ENCODE measurements at regions not wholly inside any gene's neighbourhood (a gene's known extent, or its start where the extent isn't known, plus 50 kb on each side); places are given as distances from the start of the nearest gene placed in this dataset.

DNA sequence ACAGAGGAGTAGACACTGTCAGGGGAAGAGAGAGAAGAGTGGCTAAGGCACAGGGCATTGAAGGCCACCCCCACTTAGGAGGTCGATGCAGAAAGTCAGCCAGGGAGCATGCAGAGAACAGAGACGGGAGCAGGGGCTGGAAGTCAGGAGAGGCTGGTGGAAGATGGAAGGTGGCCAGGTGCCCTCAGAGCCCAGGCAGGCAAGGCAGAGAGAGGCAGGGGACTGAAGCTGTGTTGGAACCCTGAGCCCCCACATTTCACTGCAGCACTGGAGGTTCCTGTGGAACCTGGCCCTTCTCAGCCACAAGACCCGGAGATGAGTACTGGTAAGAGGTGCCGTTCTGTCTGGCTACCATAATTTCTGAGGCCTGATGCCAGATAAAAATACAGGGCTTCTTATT is 238.3 kb upstream of the NCAM1 start:
- DNase-seq: no peak

DNA sequence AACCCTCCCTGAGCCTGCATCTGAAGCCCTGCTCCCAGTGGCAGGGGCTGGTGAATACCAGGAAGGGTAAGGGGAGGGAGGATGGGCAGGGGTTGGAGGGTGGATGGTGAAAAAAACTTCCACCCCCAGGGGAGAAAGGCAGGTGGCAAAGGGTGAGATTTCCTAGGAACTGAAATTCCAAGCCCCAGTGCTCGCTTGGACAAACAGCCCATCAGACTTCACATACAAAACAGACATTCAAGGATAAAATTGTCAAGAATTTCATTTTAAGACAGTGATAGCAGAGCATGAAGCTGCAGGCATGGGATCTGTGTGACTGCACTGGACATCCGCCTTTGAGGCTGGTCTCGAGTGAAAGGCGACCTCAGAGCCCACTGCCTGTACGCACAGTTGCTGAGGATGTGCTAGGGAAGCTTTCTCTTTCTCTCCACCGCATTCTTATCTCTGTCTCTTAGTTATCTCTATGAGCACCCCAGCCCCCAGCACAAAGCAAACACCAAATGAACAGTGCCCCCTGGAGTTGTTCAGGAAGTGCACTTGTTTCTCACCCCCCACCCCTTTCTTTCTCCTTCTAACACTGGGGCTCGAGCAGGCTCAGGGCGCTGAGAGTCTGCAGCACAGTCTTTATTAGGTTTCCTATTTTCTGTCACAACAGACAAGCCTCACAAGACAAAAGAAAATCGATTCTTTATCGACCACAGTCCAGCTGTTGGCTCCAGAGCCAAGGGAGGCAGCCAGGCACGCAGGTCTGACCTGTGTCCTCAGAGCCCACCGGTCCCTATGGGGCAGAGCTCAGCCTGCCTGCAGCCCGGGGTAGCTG is 237.3 kb upstream of the NCAM1 start:
- no peak for DNase-seq

DNA sequence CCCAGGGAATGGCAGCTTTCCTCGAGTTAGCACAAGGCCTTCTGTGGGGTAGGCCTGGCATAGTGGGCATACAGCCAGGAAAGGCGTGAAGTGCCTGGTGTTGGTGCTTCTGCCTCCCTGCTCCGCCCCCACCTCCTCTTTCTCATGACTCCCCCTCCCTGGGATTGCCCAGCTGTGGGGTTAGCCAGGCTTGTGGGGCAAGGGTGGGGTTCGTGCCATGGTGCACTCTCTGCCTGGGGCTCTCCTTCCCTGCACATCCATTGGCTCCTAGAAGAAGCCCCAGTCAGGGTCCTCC is 236.8 kb upstream of the NCAM1 start:
- DNase-seq: no peak

DNA sequence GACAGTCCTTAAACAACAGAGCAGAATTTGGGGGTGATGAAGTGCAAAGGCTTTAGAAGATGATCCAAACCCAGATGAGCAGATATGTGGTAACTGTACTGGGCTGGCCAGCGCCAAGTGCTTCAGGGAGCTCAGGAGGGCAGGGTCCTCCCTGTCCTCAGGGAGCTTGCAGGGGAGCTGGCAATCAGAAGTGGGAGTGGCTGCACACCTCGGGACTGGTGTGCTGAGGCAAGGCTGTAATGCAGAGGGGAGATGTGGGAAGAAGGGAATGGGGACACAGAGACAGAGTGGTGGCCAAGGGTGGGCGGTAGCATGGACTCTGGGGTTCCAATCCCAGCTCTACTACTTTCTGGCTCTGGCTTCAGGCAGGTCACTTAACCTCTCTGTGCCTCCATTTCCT is 235.6 kb upstream of the NCAM1 start:
- no peak for DNase-seq

DNA sequence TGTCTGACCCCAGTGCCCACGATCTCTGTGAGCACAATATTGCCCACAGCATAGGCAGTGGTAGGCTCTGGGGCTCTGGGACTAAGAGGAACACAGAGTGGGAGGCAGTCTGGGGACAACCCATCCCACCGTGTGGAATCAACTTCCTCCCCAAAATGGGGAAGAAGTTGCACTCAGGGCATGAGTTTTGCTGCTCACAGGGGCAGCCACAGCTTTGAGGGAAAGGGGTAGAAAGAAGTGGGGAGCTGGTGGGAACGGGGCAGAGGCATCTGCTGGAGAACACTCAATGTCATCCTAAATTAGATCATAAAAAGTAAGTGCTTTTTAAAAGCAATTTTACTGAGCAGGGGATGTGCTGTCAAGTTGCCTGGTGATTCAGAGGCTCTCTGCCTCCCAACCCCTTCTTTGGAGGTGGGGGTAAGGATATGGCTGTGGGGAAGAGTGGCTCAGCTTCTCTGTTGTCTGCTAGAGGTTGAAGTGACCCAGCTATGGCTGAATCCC is 233.8 kb upstream of the NCAM1 start:
- no peak for DNase-seq

DNA sequence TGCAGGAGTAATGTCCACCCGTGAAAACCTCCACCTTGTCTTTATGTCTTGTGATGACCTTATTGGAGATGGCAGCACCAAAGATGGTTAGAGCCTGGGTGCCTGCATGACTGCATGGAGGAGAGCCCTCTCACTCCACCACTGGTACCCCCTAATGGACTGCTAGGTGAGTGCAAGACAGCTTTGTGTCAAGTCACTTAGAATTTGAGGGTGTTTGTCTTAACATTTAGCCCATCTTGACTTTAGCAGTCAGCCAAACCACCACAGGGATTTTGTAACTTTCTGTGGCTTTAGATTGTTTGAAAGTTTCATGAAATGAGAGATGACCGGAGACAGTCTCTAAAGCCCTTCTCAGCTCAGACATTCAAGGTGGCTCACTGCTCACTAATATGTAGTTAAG is 232.9 kb upstream of the NCAM1 start:
- no peak for DNase-seq

DNA sequence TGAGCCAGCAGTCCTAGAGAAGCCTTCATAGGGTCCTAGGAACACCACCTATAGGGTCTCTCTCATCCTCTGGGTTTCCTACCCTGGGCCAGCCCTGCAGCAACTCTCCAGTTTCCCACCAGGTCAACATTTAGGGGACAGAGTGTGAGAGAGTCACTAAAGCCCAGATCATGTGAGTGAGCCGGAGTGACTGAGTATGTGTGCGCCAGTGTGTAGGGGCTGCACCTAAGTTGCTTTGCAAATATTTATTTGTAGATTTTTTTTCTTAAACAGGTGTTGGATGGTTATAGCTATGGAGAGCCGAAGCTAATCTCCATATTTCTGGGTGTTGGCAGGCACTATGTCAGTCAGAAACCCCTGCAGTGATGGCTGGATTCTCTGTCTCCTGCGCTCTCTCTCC is 232.5 kb upstream of the NCAM1 start:
- no peak for DNase-seq

DNA sequence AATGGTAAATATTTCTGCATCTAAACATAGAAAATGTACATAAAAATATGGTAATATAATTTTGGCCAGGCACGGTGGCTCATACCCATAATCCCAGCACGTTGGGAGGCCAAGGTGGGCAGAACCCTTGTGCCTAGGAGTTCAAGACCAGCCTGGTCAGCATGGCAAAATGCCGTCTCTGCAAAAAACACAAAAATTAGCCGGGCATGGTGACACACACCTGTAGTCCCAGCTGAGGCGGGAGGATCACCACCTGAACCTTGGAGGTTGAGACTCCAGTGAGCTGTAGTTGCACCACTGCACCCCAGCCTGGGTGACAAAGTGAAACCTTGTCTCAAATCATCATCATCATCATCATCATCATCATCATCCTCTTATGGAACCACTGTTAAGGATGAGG is 230.6 kb upstream of the NCAM1 start:
- no peak for DNase-seq

DNA sequence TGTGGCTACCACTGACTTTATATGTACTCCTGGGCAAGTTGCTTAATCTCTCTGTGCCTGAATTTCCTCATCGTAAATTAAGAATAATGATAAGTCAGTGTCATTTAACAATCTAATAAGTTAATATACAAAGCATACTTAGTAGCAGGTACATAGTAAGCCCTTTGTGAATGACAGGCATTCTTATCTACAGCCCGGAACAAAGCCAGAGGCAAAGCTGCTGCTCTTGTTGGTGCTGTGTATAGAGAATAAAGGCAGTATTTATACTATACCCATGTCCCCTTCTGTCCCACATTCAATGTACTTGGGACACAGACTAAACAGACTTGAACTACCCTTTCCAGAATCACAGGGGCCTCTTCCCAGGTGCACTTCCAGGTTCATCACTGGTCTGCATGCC is 229.7 kb upstream of the NCAM1 start:
- no peak for DNase-seq

DNA sequence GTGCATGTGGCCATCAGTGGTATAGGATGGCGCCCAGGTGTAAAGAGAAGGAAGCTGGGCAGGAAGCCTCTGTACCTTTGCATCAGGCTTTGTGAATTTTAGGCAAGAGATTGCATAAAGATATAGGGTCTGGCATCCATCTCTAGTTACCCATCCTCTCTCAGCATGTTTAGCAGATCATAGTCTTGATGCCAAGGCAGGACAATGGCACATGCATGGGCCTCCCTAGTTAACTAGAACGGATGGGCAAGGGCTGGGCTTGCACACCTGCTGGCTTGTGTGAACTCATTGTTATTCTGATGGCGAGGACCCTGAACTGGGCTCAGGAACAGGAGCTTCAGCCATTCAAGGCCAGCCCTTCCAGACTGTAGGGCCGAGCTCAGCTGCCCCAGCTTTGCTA is 229.2 kb upstream of the NCAM1 start:
- no peak for DNase-seq

DNA sequence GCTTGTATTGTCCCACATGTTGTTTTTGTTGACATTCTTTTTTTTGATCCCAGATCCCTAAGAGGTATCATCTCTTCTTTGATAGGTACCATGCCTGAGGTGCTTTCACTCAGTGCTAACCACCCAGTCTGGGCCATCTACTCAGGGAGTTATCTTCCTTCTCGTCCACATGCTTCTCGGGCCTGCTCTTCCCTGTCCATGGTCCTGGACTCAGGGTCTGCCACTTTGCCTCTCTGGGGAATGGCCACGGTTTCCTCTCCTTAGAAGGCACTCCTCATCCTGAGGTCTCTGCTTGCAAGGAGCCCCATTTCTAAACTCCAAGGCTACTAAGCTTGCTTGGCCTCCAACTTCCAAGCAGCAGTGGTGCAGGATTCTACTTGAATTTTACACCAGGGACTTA is 227.0 kb upstream of the NCAM1 start:
- peak; percentile 2 for DNase-seq

DNA sequence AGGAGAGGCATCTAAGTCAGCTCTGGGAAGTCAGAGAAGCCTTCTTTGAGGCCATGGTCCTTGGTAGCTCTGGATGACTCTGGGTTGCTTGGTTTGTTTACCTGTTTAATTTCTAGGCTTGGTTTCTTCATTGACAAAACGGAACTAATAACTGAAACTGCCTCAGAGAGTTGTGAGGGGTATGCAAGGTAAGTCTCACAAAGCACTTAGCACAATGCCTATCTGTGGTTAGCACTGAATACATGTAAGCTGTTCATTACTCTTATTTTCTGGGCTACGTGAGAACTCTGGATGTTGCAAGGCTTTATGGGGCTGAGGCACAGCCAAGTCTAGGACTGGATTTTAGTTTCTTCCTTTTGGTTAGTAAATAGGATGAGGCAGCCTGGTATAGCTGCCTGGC is 225.8 kb upstream of the NCAM1 start:
- no peak for DNase-seq

DNA sequence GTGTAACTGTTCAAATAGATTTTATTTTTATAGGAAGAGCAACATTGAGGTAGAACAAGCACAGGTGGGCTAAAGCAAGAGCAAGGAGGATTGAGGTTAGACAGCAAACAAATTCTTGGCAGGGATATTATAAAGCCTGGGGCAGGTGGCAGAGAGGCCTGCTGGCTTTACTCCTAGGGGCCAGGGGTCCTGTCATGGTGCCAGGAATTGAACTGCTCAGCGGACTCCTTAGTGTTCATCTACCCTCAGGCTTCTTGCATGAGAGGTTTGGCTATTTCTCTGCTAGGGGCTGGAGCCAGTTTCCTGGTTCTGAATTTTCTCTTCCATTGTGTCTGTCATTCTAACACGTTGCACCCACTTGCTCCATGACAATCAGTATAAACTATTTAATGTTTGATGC is 217.2 kb upstream of the NCAM1 start:
- no peak for DNase-seq

DNA sequence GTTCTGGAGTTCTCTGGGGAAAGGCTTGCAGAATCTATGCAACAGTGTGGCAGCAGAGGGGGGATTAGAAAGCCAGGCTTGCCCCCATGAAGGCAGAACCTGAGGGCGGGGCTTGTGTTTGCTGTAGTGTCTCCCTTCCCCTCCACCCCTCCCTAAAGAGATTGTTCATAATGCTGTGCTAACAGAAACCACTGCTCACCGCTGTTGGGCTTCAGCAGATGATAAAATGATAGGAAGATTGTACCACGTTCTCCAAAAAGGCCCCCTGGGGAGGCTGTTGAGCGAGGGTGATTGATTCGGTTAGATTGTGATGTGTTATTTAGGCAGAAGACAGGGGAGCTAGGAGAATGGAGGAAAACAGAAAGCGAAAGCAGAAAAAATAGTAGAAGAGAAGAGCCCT is 215.2 kb upstream of the NCAM1 start:
- DNase-seq: no peak

DNA sequence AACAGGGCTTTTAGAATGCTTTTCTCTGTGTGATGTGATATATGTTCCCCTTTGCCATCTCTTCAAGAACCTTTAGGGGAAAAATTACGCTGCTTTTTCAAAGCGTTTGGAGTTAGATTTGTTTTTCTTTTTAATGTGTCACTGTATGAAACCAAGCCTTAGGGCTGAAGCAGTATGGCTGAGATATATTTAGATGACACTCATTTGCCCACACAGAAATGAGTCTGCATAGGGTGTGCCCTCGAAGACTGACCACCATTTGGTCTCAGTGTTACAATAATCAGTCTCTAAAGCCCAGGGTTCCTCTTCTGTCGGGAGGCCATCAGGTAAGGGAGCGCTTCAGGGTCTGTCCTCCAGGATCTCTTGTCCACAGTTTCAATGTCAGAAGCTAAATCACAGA is 213.0 kb upstream of the NCAM1 start:
- DNase-seq: no peak

DNA sequence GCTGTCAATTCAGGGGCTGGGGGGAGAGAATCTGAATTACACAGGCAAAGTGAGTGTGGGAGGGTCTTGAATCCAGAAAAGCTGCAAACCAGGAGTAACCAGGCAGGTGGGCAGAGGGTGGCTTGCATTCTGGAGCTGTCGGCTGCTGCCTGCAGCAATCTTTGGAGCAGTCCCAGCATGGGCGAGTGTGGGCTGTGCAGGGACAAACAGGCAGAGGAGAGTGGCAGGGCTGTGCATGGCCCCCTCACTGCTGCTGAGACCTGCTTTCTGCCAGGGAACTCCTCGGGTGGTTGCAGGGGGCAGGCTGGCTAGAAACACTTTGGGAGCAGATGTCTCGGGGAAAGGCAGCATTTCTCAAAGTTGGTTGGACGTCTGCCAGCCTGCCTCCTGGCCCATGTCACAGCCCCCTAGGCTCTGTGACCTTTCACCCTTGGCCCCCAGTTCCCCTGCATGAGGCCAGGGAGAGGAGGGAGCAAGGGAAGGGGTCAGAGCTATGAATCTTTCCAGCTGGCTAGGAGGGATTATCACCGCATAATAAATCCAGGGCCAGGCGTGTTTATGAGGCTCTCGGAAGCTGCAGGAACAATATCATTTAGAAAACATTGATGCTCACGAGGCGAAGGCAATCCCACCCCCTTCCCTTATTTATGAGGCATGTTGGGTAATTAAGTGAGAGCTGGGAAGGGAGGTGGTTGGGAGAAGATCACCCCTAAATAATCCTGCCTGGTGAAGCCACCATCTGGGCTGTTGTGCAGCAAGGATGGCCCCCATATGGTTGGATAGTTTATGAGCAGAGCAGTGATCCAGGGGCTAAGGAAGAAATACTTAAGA is 212.3 kb upstream of the NCAM1 start:
- DNase-seq: no peak

DNA sequence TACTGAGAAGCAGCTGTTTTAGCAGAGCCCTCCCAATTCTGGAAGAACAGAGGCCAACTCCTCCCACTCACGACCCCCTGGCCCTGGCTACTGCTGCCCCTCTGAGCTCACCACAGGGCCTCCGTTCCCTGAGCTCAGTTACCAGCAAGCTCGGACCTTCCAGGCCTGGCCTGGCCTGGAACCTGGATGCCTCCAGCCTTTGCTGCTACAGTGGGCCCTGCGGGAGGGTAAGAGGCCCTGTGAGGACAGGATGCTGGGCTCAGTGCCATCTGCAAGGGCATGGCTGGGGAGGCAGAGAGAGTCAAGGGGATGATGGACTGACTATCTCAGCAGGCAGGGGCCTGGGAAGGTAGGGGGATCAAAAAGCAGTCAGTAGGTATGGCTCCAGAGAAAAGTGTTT is 209.9 kb upstream of the NCAM1 start:
- no peak for DNase-seq

DNA sequence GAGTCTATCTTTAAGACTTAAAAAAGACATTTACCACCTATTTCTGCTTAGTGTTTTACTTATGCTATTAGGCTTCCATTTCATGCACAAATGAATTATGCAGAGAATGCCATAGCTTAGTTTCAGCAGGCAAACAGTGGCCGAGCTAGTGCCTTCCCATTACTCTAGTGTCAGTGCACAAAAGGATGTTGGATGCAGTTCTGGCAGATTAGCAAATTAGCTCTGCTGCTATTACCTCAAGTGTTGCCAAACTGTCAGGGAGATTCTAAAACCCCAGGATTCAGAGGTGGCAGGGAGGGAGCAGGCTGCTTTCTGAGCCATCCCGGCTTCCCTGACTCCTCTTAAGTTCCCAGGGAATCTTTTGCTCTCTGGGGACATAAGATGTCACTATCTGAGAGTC is 209.4 kb upstream of the NCAM1 start:
- DNase-seq: no peak

DNA sequence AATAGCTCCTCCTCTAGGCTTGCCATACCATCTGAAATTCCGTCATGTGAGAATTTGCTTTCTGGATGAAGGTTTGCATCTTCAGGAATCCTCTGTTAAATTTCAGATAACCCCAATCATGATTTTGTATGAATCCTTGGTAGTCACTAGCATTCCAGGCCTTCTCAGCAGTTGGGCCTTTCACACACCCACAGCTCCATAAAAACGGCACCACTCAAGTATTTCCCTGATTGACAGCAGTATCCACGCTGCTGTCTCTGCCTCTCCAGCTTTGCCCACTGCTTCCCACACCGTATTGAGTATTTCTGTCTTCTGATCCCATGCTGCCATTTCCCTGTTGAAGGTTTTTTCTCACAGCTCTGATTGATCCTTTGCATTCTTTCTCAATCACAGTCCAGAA is 208.7 kb upstream of the NCAM1 start:
- no peak for DNase-seq

DNA sequence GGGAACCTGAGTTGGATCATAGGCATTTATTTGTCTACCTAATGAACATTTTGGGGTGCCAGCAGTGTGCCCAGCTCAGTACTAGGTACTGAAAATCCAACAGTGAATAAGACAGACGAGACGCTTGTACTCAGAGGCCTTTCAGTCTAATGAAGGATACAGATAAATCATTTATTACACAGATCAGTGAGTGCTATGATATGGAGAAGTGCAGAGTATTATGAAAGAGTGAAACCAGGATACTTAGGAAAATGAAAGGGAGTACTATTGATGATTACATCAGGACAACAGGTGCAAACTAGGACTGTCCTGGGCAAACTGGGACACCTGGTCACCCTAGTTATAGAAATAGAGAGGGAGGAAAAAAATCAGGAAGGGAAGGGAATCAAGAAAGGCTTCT is 207.5 kb upstream of the NCAM1 start:
- no peak for DNase-seq

DNA sequence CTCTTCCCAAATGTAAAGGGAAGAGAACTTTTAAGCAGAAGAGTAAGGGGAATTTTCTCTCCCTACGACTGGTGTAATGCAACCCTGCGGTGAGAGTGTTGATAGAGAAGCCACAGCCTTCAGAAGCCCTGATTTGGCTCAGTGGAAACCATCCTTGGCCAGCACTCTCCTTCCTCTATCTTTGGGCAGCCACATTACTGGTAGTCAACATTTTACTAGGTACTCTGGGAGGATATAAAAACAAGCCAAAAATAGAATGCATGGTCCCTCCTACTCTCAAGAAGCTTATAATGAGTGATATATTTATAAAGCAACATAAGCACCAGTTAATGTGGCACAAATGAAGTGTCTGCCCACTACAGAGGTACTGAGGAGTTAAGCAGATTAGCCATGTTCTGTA is 201.8 kb upstream of the NCAM1 start:
- no peak for DNase-seq

DNA sequence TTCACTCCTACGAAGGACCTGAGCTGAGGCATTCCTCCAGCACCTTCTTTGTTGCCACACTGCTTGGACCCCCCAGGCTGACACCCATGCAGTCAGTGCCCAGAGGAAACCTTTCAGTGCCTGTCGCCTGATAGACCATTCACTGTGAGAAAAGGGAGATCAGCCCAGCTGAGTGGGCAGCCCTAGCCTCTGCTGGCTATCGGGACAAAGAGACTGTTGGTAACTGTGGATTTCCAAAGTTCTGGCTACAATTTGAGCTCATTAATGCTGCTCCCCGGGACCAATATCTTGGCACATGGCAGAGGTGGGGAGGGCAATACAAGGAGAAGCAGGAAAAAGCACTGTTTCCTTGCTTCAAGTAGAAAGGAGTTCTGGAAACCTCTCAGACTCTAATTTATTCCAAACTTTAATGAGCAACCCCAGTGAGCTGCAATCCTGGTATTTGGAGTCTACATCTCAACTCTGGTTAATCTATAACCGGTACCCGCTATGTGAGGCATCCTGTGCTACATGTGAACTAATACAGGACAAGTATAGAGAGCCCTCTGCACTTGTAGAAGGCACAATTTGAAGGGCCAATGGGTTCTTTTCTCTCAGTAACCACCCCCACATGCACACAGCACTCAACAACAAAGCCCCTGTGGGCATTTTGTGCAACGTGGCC is 200.7 kb upstream of the NCAM1 start:
- no peak for DNase-seq

DNA sequence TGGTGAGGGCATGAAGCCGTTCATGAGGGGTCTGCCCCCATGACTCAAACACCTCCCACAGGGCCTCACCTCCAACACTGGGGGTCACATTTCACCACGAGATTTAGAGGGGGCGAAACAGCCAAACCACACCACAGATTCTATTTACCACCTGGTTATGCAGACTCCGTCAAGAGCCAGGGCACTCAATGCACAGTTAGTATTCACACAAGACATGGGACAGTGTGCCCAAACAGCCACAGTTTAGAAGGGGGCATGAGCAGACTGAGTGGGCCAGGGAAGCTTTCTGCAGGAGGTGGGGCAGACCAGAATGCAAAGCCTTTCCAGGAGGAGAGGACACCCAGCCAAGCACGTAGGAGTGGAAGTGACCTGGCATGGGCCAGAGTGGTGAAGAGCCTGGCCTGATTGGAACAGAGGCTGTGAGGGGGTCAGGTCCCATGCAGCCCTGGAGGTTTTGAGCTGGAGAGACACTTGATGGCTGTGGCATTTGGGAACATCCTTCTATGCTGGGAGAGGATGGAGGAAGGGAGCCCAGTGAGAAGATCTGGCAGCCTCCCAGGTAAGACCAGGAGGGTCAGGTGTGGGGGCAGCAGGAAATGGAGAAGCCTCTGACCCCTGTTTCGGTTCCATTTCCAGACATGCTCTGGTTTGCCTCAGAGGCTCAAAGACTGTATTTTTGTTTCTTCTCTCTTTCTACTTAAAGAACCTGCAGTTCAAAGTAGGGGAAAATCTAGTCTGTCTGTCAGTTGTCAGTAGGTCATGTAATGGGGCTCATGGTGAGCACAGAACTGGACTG is 199.1 kb upstream of the NCAM1 start:
- DNase-seq: no peak
